Colon (tissue), 2 donors: ENCODE measurements at regions not wholly inside any gene's neighbourhood (a gene's known extent, or its start where the extent isn't known, plus 50 kb on each side); places are given as distances from the start of the nearest gene placed in this dataset.

Source experiments
- FAIRE-seq: peaks from 2 replicates; lab custom pipeline; 2012; peaks lifted over from hg19 to GRCh38; lab: Jason Lieb, UNC
- donor health status: control.
- donor health status: control.

- no peak for FAIRE-seq
These were observed 130.9 kb downstream of the C9orf50 start for GRCh38 chr9:129489838-129490582.

DNA sequence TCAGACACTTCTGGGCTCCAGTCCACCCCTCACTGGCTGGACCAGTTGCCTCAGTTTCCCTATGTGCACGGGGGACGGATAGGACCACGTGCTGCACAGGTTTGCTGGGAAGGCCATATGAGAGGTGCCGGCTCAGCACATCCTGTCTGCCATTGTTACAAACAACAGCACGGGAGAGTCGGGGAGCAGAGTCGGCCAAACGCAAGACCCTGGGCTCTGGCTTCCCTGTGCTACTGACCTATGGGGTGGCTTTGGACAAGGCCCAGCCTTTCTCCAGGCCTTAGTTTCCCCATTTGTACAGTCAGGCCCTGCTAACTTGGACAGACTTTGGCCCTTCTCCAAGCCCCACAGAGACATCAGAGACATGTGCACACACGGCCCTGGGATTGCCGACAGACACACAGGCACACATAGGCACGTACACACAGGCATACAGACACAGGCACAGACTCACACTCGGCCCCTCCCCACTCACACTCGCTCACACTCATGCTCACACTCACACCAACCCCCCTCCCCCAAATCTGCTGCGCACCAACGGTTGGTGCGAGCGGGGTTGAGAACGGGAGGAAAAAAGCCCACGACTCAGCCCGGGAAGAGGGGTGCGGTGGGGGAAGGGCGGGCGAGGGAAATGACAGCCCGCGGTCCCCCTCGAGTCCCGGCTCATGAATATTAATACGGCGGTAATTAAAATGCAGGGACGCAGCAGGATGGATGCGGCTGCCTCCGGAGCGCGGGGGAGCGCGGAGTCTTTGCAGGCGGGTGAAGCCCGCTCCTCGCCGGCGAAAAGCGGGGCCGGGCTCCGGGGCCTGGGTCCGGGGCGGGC, 133.0 kb downstream of the C9orf50 start:
- no peak for FAIRE-seq

DNA sequence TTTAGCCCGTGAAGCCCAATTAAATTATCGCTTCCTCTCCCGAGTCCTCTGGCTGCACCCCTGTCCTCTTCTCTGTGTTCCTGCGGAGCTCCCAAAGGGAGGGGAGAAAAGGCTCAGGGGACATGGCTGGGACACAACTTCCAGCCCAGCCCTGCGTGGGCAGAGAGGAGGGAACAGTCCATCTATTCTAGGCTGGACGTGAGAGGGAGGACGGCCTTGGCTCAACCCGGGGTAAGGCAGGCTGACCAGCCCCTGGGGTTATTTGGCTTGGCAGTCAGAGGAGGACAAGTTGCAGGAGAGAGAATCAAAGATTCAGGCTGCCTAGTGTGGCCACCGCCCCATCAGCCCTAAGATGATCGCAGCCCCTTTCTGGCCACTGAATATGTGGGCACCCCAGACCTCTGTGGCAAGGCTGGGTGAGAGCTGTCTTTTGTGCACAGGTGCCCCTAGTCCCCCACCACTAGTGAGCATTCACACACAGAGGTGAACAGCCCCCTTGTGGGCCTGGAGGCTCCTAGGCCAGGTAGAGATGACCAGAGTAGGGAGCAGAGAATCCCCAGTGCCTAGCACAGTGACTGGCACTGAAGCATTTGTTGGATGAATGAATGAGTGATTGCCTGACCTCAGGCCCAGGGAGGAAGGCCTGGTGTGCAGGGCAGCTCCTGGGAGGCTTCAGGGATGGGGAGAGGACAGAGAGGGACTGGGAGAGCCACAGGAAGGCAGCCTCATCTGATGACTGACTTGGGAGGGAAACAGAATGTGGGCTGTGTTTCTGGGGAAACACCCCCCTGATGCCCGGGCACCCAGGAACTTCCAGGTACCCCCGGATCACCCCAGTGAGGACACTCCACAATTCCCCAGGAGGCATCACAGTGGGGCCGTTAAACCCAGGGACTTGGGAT, 133.9 kb downstream of the C9orf50 start:
- no peak for FAIRE-seq

GRCh38 chr9:129485145-129485774, 135.6 kb downstream of the C9orf50 start:
- no peak for FAIRE-seq

DNA sequence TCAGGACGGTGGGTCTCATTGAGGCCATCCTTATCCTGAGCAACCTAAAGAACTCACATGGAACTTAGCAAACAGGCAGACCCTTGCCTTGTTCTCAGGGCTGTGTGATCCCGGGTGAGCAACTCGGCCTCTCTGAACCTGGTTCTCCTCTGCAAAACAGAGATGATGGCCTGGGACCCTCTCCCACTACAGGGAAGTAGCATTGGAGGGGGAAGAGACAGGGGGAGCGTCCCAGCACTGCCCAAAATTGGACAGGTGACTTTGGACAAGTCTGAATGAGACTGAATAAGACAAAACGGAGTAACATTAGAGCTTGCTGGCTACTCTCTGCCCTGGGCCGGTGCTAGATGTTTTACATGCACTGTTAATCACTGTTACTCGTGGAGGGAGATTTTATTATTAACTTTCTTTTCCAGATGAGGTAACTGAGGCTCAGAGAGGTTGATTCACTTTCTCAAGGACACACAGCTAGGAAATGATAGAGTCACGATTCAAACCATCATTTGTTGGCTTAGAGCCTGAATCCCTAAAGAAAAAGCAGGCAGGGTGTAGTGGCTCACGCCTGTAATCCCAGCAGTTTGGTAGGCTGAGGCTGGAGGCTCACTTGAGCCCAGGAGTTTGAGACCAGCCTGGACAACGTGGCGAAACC, 136.4 kb downstream of the C9orf50 start:
- no peak for FAIRE-seq

- FAIRE-seq, result no peak
These were observed 137.2 kb downstream of the C9orf50 start for GRCh38 chr9:129483415-129484351.

- FAIRE-seq, result no peak
These were observed 138.1 kb downstream of the C9orf50 start for GRCh38 chr9:129482521-129483414.

DNA sequence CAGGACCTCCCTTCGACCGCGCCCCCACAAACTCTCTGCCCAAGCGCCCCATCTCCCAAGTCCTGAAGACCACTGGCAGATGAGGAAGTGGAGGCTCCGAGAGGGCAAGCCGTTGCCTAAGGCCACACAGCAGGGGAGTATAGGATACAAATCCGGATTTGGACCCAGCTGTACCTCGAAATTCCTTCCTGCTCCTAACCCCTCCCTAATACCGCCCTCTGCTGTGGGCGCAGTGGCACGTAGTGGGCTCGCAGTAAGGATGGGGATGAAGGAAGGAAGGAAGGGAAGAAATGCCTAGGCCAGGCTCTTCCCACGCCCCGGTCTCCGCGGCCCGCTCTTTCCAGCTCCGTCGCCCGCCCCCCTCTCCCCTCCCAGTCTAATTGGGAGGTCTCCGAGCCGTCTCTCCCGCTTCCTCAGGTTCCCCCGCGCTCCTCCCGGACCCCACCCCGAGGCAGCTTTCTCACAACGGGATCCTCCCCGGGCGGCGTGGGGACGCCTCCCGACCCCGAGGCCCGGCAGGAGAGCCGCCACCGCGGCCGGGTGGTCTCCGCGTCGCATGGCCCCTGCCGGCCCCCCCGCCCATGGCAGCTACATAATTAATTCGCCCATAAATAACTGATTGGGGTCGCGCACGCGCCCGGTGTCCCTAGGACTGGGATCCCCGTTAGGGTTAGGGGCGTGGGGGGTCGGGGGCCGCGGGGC, 138.9 kb downstream of the C9orf50 start:
- FAIRE-seq, result no peak

DNA sequence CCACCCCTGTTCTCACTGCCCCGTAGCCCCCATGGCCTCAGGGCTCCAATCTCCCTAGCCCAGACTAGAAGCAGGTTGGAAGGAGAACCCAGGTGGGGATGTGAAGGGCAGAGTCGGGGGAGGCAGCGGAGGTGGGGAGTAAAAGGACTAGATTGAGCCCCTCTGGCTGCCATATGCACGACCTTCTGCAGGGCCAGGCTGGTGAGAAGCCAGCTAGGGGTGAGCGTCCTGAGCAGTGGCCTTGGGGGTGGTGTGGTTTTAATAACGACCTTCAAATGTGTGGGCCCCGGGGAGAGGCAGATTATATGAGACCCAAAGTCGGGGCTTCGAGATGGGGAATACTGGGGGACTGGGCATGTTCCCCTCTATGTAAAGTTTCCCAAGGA, 139.5 kb downstream of the C9orf50 start:
- FAIRE-seq, result no peak

DNA sequence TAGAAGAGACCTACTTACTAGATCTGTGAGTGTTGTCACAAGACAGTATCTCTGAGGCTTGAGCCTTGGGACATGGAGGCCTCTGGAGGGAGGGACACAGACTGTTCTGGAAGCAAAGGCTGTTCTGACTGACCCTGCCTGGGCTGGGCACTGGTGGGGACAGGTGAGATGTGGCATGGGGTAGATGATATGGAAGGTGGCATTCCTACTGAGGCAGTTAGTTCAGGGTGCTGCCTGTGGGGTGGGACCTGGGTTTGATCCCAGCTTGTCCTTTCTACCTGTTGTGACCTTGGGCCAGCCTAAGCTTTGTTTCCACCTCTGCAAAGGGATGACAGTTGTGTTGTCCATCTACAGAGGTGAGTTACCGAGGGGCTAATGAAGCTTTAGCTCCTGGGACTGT, 140.2 kb downstream of the C9orf50 start:
- no peak for FAIRE-seq

DNA sequence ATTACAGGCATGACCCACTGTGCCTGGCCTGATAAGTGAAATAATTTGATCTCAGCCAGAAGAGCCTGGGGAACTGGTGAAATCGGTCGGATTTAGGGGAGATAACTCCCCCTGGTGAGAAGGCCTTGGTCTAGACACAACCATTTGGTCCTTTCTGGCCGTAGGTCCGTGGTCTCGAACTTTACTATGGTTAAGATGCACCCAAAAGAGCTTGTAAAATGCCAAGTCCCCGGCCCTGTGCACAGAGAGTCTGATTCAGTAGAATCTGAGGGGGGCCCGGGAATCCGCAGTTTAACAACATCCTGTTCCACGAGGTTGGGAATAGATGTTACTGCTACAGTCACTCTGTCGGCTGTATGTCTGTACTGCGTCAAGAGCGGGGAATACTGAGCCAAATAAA, 140.7 kb downstream of the C9orf50 start:
- no peak for FAIRE-seq

DNA sequence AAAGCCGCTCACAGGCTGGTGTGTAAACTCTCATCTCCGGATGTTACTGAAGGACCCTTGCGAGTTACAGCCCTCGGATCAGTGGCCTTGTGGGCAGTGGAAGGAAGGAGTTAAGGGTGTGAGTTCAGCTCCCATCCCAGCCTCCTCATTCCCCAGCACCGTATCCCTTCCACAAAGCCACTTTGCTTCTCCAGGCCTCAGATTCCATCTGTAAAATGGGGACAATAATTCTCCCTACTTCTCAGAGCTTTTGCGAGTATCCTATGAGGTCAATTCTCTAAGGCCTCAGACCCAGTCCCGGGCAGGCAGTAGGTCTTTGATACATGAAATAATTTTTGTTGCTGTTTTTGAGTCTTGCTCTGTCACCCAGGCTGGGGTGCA, 141.3 kb downstream of the C9orf50 start:
- no peak for FAIRE-seq

DNA sequence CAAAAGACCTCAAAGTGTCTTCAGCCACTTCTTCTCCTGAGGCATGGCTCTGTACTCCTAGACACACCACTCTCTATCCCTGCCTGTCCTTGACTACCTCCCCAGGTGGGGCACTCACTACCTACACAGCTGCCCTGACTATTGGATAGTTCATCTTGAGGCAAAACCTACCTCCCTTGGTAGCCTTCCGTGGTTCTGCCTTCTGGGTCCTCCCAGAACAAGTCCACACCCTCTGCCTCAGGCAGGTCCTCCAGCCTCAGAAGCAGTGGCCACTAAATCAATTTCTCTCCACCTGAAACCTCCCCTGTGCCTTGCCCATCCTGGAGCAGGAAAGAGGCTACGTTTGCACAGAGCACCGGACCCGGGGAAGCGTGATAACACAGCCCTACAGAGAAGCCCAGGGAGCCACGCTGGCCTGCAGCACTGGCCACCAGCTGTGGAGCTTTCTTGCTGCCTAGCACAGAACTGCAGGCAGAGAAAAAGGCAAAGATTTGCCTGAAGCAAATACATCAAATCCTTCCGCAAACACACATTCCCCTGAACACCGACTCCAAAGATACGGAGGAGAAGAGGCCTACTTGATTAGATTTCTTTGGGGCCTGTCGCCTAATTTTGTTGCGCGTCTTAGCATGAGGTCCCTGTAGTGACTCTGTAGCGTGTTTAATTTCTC, 141.8 kb downstream of the C9orf50 start:
- no peak for FAIRE-seq

- no peak for FAIRE-seq
These were observed 142.4 kb downstream of the C9orf50 start for GRCh38 chr9:129478461-129478860.

DNA sequence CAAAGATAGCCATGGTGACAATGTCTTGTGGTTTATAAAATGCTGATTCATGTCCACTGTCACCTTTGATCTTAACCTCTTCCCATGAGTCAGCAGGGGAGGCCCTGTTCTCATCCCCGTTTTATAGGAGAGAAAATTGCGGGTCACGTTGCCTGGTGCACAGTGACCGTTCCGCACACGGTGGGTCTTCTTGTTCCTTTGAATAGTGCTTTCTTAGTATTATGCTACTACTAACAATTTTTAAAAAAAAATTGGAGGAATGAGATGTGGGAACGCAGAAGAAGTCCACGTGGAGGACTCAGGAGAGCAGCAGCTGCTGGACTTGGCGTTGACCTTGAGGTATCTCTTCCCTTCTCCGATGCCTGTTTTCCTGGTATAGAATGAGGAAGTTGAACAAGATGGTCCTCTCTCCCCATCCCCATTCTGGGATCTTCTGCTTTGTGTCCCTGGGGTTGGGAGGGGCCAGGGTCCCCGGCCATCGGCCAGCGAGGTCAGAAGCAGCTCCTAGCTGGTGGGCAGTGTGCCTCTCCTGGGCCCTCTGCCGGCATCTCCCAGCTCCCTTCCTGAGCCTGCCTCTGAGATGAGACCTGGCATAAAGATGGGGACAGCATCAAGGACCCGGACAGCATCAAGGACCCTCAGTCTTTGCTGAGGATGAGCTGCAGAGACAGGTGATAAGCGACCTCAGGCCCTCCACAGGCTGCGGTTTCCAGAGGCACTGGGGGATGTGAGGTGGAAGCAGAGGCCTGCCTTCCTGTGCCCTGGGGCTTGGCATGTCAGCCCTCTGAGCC, 143.9 kb downstream of the C9orf50 start:
- FAIRE-seq, result no peak

DNA sequence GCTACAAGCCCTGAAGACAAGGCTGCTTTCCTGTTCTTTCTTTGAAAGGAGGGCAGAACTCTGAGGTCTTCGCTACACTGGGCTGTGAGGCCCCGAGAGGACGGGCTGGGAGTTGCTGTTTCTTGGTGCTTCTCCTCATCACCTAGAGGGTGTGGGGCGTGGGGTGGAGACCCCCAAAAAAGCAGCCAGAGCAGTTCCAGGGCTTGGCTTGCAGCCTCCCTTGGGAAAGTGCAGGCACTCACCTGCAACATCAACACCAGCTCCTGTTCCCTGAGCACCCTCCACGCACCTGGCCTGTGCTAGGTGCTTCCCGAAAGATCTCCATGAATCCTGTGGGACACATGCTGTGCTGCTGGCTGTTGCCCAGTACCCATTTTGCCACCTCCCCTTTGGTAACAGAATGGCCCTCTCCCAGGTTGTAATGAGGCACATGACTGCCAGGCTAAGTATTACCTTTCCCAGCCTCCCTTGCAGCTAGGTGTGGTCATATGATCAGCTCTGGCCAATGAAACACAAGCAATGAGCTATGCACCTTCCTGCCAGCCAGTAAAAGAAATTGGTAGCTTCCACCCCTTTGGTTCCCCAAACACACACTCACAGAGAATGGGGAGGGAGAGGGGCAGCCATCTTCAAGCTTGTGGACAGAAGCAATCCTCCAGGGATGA, 146.0 kb downstream of the C9orf50 start:
- FAIRE-seq, result no peak
